GM18861 (cell line): ENCODE measurements at regions not wholly inside any gene's neighbourhood (a gene's known extent, or its start where the extent isn't known, plus 50 kb on each side); places are given as distances from the start of the nearest gene placed in this dataset.

Experiments
- ATAC-seq: cut with Tn5 transposase; IDR thresholded peaks from one replicate; pipeline ENCODE4 v1.9.1; 2021; ENCODE audit not compliant: unreplicated experiment

DNA sequence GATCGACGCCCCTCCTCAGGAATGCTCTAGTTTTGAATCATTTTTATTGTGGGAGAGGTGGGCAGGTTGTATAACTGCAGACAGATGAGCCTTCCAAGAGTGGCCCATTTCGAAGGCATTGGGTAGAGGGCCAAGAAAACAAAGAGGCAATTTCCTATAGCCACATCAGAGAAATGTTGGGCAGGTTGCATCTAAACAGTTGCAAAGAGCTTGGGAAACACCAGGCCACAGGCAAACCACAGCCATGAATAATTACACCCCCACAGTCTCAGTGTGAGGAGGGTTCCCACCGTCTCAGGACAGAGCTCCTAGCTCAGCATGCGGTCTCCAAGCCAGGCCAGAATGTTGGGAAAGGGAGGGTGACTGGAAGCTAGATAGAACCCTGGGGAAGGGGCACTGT lies 257.3 kb downstream of the ABHD5 start:
- no peak for ATAC-seq

GRCh38 chr3:43949594-43949993 lies 258.9 kb downstream of the ABHD5 start:
- ATAC-seq: no peak

- ATAC-seq: no peak
Observed at GRCh38 chr3:43950775-43951174, 260.0 kb downstream of the ABHD5 start.

GRCh38 chr3:43951813-43952212 lies 261.1 kb downstream of the ABHD5 start:
- no peak for ATAC-seq

DNA sequence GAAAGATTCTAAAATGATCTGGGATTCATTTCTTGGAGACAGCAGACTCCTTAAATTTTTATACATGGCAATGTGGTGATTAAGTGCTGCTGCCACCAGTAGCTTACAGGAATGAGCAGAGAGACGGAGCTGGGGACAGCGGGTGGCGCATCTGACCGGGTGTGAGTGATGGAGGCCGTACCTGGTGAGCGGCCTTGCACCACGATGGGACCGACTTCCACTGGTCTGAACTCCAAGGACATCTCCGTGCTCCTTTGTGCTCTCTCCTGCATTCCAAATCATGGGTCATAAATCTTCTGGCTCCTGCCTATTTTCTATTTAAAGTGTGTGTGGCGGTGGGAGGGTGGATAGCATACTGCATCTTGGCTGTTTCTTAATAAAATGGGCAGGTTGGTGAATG lies 262.6 kb downstream of the ABHD5 start:
- ATAC-seq: no peak

- no peak for ATAC-seq
Observed at GRCh38 chr3:43953814-43954692, 263.3 kb downstream of the ABHD5 start.

DNA sequence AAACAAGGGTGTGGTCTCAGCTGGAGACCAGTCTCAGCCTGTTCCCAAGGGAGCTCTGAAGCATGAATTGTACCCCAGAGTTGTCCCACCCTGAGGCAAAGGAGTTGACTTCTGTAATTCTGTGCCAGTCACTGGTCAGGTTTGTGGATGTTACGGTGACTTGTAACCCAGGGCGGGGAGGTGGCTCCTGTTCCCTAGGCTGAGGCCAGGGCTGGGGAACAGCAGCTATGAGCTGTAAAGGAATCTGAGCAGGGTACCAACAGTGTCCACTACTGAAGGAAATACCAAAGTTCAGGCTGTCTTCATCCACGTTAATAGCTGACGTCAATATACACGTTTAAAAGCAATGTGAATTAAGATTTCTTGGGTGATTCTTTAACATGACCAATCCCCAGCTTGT lies 266.2 kb downstream of the ABHD5 start:
- ATAC-seq: no peak

GRCh38 chr3:43957553-43957952 lies 266.8 kb downstream of the ABHD5 start:
- ATAC-seq: no peak

DNA sequence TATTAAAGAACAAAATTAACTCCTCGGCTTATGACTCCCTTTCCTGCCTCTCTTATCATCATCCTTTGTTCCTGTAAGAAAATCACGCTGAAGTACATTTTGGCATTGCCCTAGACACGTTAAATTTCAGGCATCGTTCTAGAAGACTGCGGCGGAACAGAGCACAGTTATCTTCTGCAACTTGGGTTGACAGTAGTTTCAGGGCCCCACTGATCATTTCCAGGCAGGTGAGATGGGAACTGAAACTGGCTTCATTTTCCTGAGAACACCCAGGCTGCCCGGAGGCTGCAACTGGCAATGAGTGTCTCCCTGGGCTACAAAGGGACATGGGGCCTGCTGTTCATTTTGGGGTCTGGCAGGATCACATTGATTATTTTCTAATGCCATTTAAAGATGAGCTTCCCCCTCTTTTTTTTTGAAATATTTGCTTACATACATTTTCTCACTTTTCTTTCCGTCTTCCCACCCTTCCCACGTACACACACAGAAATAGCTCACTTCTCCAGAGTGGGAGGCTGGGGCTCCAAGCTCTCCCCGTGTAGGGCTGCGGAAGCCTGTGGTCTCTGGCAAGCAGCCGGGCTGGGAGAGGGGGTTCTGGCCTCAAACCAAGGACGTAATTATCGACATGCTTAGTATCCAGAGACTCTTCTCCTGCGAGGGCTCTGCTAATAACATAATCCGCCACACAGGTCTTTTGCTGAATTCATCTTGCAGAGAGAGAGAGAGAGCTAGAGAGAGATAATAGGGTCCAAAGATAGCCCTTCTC lies 267.4 kb downstream of the ABHD5 start:
- ATAC-seq: no peak

DNA sequence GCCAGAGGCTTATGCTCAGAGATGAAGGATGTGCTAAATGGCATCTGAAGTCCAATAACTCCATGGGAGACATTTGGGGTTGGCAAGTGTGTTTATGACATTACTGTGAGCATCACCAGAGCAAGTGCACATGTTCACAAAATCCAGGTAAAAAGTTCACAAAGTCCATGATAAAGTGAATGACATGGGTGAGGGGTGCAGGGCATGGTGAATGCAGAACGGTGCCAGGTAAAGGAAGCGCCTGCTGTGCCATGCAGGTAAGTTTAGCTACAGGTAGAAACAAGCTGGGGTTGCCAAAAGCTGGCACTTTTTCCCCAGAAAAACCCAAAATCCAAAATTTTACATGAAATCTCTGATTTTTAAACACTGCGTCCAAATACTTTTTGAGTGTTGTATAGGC lies 268.2 kb downstream of the ABHD5 start:
- no peak for ATAC-seq

- ATAC-seq: no peak
Observed at GRCh38 chr3:43959498-43960447, 269.0 kb downstream of the ABHD5 start.

GRCh38 chr3:43960448-43960840 lies 269.7 kb downstream of the ABHD5 start:
- no peak for ATAC-seq

- ATAC-seq: no peak
Observed at GRCh38 chr3:43962043-43962442, 271.3 kb downstream of the ABHD5 start.

- no peak for ATAC-seq
Observed at GRCh38 chr3:43963208-43963607, 272.5 kb downstream of the ABHD5 start.

DNA sequence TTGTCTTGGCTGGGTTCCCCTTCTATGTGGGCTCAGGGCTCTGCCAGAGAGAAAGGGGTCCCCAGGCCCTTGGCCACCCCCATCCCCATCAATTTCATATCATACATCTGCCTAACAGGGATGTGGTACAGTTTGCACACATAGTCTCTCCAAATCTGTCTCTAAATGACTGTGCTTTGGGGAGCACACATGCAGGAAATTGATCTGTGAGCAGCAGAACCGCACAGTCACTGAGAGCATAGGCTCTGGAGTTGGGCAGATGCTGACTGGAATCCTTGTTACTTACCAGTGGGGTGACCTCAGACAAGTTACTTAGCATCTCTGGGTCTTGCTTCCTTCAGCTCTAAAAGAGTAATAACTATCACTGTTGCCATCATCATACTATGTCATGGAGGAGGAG lies 273.9 kb downstream of the ABHD5 start:
- ATAC-seq: no peak

GRCh38 chr3:43965656-43966055 lies 274.9 kb downstream of the ABHD5 start:
- no peak for ATAC-seq

GRCh38 chr3:43966126-43966525 lies 275.4 kb downstream of the ABHD5 start:
- no peak for ATAC-seq

DNA sequence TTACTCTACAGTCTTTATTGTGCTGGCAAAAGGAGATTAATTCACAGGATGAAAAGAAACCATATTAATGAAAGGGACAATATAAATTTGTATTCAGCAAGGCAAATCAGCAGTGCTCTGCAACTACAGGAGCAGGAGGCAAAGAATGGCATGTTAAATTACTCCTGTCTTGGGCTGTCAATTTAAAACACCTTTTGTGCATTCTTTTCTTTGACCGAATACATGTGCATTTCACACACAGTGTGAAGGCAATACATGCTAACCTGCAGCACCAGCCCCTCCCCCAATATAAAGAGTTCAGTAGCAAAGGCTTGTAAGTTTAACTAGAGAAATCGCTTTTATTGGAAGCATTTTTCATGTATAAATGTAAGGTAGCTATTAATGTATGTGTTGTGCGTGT lies 275.2 kb upstream of the TOPAZ1 start:
- ATAC-seq: no peak

DNA sequence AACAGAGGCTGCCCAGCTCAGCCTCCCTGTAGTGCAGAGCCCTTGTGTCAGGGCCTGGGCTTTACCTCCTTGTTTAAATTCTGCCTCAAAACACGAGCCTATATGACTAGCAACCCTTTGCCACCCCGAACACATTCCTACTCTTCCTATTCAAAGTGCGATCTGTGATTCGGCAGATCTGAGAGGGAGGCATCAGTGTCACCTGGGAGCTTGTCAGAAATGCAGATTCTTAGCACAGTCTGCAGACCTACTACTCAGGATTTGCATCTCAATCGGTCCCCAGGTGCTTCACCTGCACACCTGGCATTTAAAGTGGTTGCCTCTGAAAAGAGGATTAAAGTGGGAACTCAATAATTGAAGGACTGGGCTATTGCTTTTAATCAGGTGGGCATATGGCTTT lies 273.2 kb upstream of the TOPAZ1 start:
- ATAC-seq: no peak

DNA sequence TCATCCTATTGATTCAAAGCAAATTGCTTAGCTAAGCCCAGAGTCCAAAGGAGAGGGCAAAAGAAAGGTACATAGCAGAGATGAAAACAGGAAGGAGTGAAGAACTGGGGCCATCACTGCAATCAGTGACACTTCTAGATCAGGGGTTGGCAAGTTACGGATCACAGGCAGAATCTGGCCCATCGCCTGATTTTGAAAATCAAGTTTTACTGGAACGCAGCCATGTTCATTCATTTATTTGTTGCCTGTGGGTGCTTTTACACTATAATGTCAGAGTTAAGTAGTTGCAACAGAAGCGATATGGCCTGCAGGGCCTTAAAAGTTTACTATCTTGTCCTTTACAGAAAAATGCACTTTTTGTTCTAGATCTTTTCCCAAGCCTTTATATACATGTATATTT lies 271.7 kb upstream of the TOPAZ1 start:
- no peak for ATAC-seq

DNA sequence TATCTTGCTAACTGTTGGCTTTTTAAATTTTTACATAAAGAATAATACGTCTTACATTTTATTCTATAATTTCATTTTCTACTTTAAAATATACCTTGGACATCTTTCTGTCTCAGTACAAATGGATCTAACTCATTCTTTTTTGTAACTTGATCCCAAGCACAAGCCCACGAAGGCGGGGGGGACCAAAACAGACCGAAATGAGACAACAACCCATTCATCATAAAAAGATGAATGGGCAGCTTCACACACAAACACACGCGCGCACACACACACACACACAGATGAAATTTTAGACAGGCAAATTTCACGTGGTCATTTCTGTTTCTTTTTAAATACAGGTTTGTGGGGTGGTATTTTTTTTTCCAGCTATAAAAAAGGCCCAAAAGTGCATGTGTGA lies 271.3 kb upstream of the TOPAZ1 start:
- ATAC-seq: no peak
